Transverse colon (tissue), 4 donors: ENCODE measurements at regions not wholly inside any gene's neighbourhood (a gene's known extent, or its start where the extent isn't known, plus 50 kb on each side); places are given as distances from the start of the nearest gene placed in this dataset.

Experiments used
- CTCF ChIP-seq, 5 experiments: fragments of 200-600 bp in 3 of 5; fragments of 450-650 bp in 2 of 5; sonication (generic) in 3 of 5; IDR thresholded peaks; 1 replicate in 2 of 5; 2 replicates in 3 of 5; pipeline ENCODE4 v1.5.1; 2016 to 2017; ENCODE audit warnings: antibody characterized with exemption in 5 of 5, inconsistent platforms in 3 of 5, mild to moderate bottlenecking in 2 of 5, moderate library complexity in 1 of 5
- EP300 ChIP-seq: sonication (generic); formaldehyde crosslinking; IDR thresholded peaks from one replicate; pipeline ENCODE4 v1.6.1; 2017; ENCODE audit warnings: antibody characterized with exemption, low read depth
- POLR2A ChIP-seq: fragments of 450-650 bp; IDR thresholded peaks from one replicate; pipeline ENCODE4 v1.6.1; 2016; ENCODE audit warnings: antibody characterized with exemption, mild to moderate bottlenecking, moderate library complexity
- POLR2AphosphoS5 ChIP-seq, 3 donors: sonication (generic); formaldehyde crosslinking; IDR thresholded peaks; one replicate each; pipeline ENCODE4 v1.6.1; 2016; ENCODE audit warnings: antibody characterized with exemption in 3 of 3

- no peak for TF ChIP-seq CTCF (IDR thresholded peaks at IDR 0.05)
- no peak for TF ChIP-seq POLR2AphosphoS5 (IDR thresholded peaks at IDR 0.05)
- TF ChIP-seq POLR2A, result no peak
- TF ChIP-seq EP300, result no peak
Measured at GRCh38 chr1:198959032-198959431, 320.2 kb downstream of the PTPRC start.
